DOHH2 (cell line): ENCODE measurements at regions not wholly inside any gene's neighbourhood (a gene's known extent, or its start where the extent isn't known, plus 50 kb on each side); places are given as distances from the start of the nearest gene placed in this dataset.

Source experiments
- H3F3A ChIP-seq: fragments of 200-600 bp; sonication (generic), shearing (Covaris generic); 2 replicates; pipeline ENCODE4 v1.6.0; 2016; ENCODE audit warnings: antibody characterized with exemption, mild to moderate bottlenecking; ENCODE audit not compliant: control insufficient read depth, insufficient read depth
- H3K27ac ChIP-seq: fragments of 200-600 bp; sonication (generic); 2 replicates; pipeline ENCODE4 v1.5.1; 2014; ENCODE audit warnings: low read depth, mild to moderate bottlenecking, low read length, moderate library complexity
- H3K27me3 ChIP-seq: fragments of 200-600 bp; sonication (generic); 2 replicates; pipeline ENCODE4 v1.6.1; 2014; ENCODE audit warnings: mild to moderate bottlenecking, low read length, mixed read lengths; ENCODE audit not compliant: control insufficient read depth
- H3K36me3 ChIP-seq: fragments of 200-600 bp; sonication (generic); 2 replicates; pipeline ENCODE4 v1.6.1; 2014; ENCODE audit warnings: mild to moderate bottlenecking, low read length, moderate library complexity, mixed read lengths; ENCODE audit not compliant: control insufficient read depth
- H3K4me1 ChIP-seq: fragments of 200-600 bp; sonication (generic); 2 replicates; pipeline ENCODE4 v1.6.1; 2014; ENCODE audit warnings: mild to moderate bottlenecking, low read length, mixed read lengths; ENCODE audit not compliant: control insufficient read depth
- H3K4me2 ChIP-seq: fragments of 200-600 bp; sonication (generic); 2 replicates; pipeline ENCODE4 v1.6.0; 2014; ENCODE audit warnings: mild to moderate bottlenecking, low read length, moderate library complexity
- H3K4me3 ChIP-seq: fragments of 200-600 bp; sonication (generic); 2 replicates; pipeline ENCODE4 v1.5.1; 2014; ENCODE audit warnings: mild to moderate bottlenecking, low read length, mixed read lengths
- H3K79me2 ChIP-seq: fragments of 200-600 bp; sonication (generic); 2 replicates; pipeline ENCODE4 v1.6.1; 2014; ENCODE audit warnings: mild to moderate bottlenecking, low read length, mixed read lengths; ENCODE audit not compliant: control insufficient read depth
- H3K9me2 ChIP-seq: fragments of 200-600 bp; sonication (generic); replicated peaks from 2 replicates; pipeline ENCODE4 v1.6.1; 2014; ENCODE audit warnings: mild to moderate bottlenecking, low read length, mixed read lengths; ENCODE audit not compliant: control insufficient read depth
- H3K9me3 ChIP-seq: fragments of 200-600 bp; sonication (generic); 2 replicates; pipeline ENCODE4 v1.6.1; 2014; ENCODE audit warnings: antibody characterized with exemption, low read length, mixed read lengths; ENCODE audit not compliant: control insufficient read depth, insufficient read depth
- H4K20me1 ChIP-seq: fragments of 200-600 bp; sonication (generic); 2 replicates; pipeline ENCODE4 v1.6.0; 2014; ENCODE audit warnings: low read depth, mild to moderate bottlenecking, antibody characterized with exemption, low read length, moderate library complexity; ENCODE audit not compliant: control insufficient read depth, insufficient read depth
- EZH2phosphoT487 ChIP-seq: fragments of 200-600 bp; sonication (generic); IDR thresholded peaks from 2 replicates; pipeline ENCODE4 v1.6.1; 2017; ENCODE audit warnings: borderline replicate concordance, mild to moderate bottlenecking, antibody characterized with exemption, low read length, moderate library complexity, mixed read lengths
- TF ChIP-seq, protein P1 (sequence below): fragments of 200-600 bp; sonication (generic); IDR thresholded peaks from one replicate; pipeline ENCODE4 v1.5.1; 2014; ENCODE audit warnings: antibody characterized with exemption, mild to moderate bottlenecking, low read depth, low read length; ENCODE audit not compliant: poor library complexity, severe bottlenecking

DNA sequence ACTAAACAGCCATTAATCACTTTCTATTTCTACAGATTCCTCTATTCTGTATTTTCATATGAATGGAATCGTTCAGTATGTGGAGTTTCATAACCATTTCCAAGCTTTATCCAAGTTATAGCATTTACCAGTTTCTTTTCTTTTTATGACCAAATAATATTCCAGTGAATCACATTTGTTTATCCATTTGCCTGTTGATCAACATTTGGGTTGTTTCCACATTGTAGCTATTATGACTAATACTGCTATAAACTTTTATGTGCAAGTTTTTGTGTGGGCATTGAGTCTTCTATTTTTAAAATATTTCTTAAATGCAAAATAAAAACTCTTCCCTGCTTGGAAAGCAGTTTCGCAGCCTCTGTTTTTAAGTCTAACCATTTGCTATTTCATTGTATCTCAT lies 336.4 kb upstream of the OPRM1 start:
- Histone ChIP-seq H3K9me2 (no peaks in the 10 kb centered on the region), H3F3A (no peaks in the 10 kb centered on the region), H3K36me3 (no peaks in the 10 kb centered on the region), H3K27me3 (no peaks in the 10 kb centered on the region), H3K4me1 (no peaks in the 10 kb centered on the region), H3K4me3 (no peak overlapping the region), H3K9me3 (no peaks in the 10 kb centered on the region), H4K20me1 (no peaks in the 10 kb centered on the region), H3K4me2 (no peak overlapping the region), H3K79me2 (no peaks in the 10 kb centered on the region), H3K27ac (no peak overlapping the region)
- no peak for TF ChIP-seq EZH2phosphoT487
- TF ChIP-seq, protein P1, sequence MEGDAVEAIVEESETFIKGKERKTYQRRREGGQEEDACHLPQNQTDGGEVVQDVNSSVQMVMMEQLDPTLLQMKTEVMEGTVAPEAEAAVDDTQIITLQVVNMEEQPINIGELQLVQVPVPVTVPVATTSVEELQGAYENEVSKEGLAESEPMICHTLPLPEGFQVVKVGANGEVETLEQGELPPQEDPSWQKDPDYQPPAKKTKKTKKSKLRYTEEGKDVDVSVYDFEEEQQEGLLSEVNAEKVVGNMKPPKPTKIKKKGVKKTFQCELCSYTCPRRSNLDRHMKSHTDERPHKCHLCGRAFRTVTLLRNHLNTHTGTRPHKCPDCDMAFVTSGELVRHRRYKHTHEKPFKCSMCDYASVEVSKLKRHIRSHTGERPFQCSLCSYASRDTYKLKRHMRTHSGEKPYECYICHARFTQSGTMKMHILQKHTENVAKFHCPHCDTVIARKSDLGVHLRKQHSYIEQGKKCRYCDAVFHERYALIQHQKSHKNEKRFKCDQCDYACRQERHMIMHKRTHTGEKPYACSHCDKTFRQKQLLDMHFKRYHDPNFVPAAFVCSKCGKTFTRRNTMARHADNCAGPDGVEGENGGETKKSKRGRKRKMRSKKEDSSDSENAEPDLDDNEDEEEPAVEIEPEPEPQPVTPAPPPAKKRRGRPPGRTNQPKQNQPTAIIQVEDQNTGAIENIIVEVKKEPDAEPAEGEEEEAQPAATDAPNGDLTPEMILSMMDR = no peak

DNA sequence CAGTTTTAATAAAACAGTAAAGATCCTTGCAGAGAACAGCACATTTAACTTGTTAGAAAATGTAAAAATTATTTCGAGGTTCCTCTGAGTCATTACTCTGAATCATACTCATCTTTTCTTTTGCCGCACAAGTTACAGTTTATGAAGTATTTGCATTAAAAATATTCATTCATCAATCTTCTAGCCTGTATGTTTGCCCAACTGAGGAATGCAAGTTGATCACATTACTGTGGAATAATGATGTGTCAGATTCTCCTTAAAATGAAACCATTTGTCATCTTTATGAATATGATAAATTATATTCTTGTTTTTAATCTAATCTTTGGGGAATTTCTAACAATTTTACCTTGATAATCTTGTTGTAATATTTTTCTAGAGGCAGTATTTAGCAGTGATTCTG lies 340.4 kb upstream of the OPRM1 start:
- H3K79me2 ChIP-seq = no peaks in the 10 kb centered on the region

DNA sequence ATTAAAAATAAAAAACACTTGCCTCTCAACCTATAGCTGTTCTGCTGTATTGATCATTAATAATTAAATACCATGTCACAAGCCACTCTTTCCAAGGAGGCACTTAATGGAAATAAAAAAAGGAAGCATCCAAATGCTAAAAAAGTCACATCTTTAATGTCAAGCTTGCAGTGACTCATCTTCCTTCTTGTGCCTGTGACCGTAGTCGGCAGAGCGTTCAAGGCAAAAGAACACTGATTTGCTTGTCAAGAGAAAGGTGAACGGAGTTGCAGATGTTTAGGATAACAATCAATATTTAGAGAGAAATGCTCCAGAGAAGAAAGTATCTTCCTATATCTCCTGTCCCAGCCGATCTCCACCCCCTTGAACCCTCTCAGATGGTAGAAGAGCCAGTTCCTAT lies 341.0 kb upstream of the OPRM1 start:
- H3K4me3 ChIP-seq = no peak overlapping the region
- H3K79me2 ChIP-seq = no peaks in the 10 kb centered on the region
- no peaks in the 10 kb centered on the region for H4K20me1 ChIP-seq
- TF ChIP-seq EZH2phosphoT487 = no peak
- TF ChIP-seq, protein P1 = no peak
- H3K27me3 ChIP-seq = no peaks in the 10 kb centered on the region
- H3K4me2 ChIP-seq = no peak overlapping the region
- no peaks in the 10 kb centered on the region for H3K36me3 ChIP-seq
- no peaks in the 10 kb centered on the region for H3F3A ChIP-seq
- no peaks in the 10 kb centered on the region for H3K9me3 ChIP-seq
- H3K4me1 ChIP-seq = no peaks in the 10 kb centered on the region
- no peak overlapping the region for H3K27ac ChIP-seq
- H3K9me2 ChIP-seq = no peaks in the 10 kb centered on the region

More for the DNA sequence above, 340.4 kb upstream of the OPRM1 start:
- Histone ChIP-seq H3K4me3 (no peak overlapping the region), H3K4me2 (no peak overlapping the region), H3K27ac (no peak overlapping the region), H3K9me3 (no peaks in the 10 kb centered on the region), H3F3A (no peaks in the 10 kb centered on the region), H3K27me3 (no peaks in the 10 kb centered on the region), H4K20me1 (no peaks in the 10 kb centered on the region), H3K36me3 (no peaks in the 10 kb centered on the region), H3K9me2 (no peaks in the 10 kb centered on the region), H3K4me1 (no peaks in the 10 kb centered on the region)
- TF ChIP-seq, protein P1 = no peak
- no peak for TF ChIP-seq EZH2phosphoT487

DNA sequence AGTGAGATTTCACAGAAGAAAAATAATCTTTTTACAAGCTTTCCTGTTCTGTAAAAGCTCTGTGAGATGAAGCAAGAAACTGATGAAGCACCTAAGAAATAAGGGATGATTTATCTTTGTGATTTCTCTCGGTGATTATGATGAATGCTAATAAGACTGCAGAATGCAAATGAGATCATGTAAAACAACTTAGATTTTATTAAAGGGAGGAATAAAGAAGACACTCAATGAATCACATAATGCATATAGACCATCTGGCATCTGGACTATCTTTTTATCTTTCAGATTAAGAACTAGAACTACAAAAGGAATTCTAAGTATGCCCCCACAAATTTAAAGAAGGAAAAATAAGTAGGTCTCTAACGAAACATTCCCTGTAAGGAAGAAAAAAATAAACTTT lies 361.5 kb upstream of the OPRM1 start:
- Histone ChIP-seq H4K20me1 (no peaks in the 10 kb centered on the region), H3K27me3 (no peaks in the 10 kb centered on the region), H3K4me1 (no peaks in the 10 kb centered on the region), H3F3A (no peaks in the 10 kb centered on the region), H3K79me2 (no peaks in the 10 kb centered on the region), H3K9me3 (no peaks in the 10 kb centered on the region), H3K27ac (no peak overlapping the region), H3K4me3 (no peak overlapping the region), H3K9me2 (no peaks in the 10 kb centered on the region), H3K36me3 (no peaks in the 10 kb centered on the region), H3K4me2 (no peak overlapping the region)
- TF ChIP-seq, protein P1 = no peak
- TF ChIP-seq EZH2phosphoT487 = no peak
